GM19240 (cell line): ENCODE measurements at regions not wholly inside any gene's neighbourhood (a gene's known extent, or its start where the extent isn't known, plus 50 kb on each side); places are given as distances from the start of the nearest gene placed in this dataset.

Source experiments
- DNase-seq: peaks from one replicate; pipeline ENCODE4 v3.0.0; 2011; ENCODE audit warnings: low spot score; ENCODE audit not compliant: insufficient read length

- no peak for DNase-seq
Observed at GRCh38 chr22:49229483-49230193, 598.0 kb downstream of the BRD1 start.

GRCh38 chr22:49228431-49229037 lies 599.1 kb downstream of the BRD1 start:
- no peak for DNase-seq

- no peak for DNase-seq
Observed at GRCh38 chr22:49227670-49228069, 600.0 kb downstream of the BRD1 start.

GRCh38 chr22:49226096-49226495 lies 601.6 kb downstream of the BRD1 start:
- no peak for DNase-seq

- DNase-seq: no peak
Observed at GRCh38 chr22:49224243-49224642, 603.4 kb downstream of the BRD1 start.

GRCh38 chr22:49218142-49218541 lies 609.5 kb downstream of the BRD1 start:
- no peak for DNase-seq

DNA sequence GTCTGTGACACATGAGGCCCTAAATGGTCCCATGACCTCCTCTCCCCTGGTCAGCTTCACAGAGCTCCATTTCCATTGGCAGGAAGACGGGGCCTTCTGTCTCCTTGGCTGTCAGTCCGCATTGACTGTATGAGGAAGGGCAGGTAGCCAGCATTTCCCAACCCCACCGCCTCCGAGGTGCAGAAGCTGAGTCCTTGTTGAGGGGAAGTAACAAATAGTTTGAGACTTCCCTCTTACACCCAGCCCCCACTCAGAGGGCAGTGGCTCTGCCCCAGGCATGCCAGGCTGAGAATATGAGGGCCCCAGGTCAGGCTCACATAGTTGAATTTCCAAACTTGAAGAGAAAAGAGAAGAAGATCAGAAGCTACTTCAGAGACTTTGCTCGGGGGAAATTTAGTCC lies 611.1 kb downstream of the BRD1 start:
- no peak for DNase-seq

GRCh38 chr22:49215840-49216239 lies 611.8 kb downstream of the BRD1 start:
- no peak for DNase-seq

DNA sequence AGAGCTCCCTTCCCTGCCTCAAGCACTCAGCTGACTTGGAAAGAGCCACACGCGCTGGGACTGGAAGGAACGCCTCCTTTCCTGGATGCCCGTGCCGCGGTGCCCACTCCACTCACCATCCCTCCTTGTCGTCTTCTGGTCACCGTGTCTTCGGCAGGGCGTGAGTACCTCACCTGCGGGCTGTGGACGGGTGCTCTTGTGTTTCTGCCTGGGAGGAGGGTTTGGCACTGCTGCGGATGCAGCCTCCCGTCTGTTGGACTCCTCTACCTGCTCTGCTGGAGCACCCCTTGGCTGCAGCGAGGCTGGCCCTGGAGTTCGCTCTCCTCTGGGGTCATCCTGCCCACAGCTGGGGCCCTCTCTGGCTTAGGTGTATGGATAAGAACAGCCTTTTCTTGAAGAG lies 612.7 kb downstream of the BRD1 start:
- no peak for DNase-seq

- DNase-seq: no peak
Observed at GRCh38 chr22:49213731-49214352, 613.8 kb downstream of the BRD1 start.

DNA sequence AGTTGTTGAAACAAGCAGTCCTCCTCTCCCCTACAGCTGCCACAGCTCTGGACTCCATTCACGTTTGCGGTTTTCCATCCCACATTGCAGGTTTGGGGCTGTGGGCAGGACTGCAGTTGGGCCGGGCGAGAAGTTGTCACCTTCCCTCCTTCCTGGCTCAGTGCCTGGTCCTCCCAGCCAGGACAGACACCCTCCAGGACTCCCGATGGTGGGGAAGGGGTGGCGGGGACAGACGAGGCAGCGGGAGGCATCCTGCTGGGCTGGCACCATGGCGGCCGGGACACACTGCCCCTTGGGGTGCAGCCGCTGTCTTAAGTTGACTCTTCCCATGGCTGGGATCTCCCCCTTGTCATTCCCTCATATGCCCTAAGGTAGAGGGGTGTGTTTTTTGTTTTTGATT lies 615.2 kb downstream of the BRD1 start:
- DNase-seq: no peak

DNA sequence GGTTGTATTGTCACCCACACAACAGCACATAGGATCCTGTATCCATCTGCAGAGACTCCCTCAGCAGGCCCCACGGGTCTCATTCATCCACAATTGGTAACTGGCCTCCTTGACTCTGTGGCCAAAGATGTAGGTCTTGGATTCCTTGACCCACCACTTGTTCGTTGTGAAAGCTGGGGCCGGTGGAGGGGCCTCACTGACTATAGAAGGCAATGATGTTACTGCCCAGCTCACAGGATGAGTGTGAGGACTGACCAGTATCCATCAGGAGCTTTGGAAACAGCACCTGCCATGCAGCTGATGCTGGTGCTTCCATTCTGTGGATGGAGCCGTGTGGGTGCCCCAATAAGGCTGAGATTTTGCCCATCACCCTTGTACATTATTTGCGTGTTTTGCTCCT lies 615.7 kb downstream of the BRD1 start:
- no peak for DNase-seq

- DNase-seq: no peak
Observed at GRCh38 chr22:49211176-49211575, 616.5 kb downstream of the BRD1 start.

- no peak for DNase-seq
Observed at GRCh38 chr22:49210606-49211005, 617.1 kb downstream of the BRD1 start.

DNA sequence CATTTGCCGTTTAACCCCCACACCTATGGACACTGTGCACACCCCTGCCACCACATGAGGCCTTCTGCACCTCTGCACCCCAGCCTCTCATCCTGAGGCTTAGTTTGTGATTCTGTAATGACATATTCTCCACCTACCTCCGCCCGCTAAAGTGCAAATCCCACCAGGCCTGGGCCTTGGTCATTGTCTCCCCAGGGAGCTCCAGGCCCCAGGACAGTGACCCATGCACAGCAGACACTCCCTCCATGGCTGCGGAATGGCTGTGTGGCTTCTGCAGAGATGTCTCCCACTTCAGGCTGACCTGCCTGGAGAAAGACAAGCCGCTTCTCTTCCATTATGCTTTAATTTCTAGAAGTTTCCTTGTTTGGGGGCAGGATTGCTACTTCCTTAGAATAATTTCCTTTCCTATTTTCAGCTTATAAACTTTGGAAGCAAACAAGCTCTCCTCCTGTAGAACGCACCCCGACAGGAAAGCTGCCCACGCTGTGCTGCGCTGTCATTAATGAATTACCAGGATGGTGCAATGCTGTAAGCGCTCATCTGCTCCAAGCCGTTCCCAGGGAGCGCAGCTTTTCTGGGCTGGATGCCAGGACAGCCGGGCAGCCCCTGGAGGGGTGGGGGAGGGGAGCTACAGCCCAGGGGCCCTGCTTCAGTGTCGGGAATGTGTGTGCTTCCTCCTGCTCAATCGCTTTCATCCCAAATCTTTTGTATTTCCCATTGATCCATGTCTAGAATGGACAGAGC lies 618.0 kb downstream of the BRD1 start:
- DNase-seq: no peak

- no peak for DNase-seq
Observed at GRCh38 chr22:49208768-49209252, 618.9 kb downstream of the BRD1 start.

- no peak for DNase-seq
Observed at GRCh38 chr22:49208004-49208402, 619.7 kb downstream of the BRD1 start.

DNA sequence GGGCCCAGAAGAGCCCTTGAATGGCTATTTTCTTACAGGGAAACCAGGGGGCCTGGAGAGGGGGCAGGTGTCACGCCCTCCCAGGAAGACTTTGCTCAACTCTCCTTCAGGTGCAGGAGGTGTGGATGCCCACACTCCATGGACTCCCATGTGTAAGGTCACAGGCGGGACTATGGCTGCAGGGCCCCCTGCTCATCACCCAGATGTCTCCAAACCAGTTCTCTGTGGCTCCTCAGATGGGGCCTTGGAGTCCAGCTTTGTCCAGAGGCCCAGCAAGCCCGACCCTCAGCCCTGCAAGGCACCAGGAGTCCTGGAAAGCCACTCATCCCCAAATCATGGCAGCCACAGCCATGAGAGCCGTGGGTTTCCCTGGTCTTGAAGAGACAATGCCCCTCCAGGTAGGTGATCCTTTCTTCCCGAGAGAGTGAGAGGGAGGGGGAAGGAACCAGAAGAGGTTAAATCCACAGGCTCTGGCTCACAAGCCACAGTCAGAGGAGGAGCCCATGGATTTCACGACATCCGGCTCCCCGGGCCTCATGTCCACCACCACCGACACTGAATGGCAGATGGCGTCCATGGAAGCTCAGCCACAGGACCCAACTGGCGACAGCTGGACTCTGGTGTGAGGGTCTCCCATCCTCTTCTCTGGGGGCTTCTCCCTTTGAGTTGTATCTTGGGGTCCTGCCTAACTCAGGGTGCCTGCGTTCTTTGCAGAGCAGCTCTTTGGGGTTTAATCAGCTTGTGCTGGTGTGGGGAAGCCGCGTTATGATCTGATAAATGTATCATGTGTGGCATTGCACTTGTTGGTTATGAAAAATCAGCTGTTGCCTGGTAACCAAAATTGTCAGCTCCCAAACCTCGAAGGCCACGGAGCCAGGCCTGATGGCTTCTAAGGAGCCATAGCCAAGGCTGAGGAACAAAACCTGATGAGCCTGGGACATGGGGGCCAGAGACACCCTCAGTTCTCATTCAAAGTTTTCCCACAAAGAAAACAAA lies 620.4 kb downstream of the BRD1 start:
- no peak for DNase-seq

DNA sequence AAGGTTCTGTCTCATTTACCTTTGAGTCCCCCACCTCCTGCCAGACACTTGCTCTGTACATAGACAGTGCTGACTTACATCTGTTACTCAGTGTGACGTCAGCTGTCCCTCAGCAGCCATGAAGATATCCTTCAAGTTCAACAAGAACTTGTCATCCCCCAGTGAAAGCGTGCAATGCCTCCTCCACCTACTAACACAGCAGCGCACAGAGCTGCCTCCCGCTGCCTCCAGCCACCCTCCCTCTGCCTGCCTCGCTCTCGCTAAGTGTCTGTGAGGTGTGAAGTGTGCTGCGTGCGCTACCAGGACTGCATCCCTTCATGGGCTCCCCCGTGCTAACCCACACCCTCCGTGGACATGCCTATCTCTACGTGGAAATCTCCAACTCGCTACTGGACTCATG lies 621.4 kb downstream of the BRD1 start:
- DNase-seq: no peak

DNA sequence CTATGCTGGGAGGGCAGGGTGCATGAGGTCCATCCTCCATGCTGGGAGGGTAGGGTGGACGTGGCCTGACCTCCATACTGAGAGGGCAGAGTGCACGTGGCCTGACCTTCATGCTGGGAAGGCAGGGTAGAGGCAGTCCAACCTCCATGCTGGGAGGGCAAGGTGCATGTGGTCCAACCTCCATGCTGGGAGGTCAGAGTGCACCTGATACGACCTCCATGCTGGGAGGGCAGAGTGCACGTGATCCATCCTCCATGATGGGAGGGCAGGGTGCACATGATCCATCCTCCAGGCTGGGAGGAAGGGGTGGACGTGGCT lies 622.2 kb downstream of the BRD1 start:
- DNase-seq: no peak
